PFSK-1 (cell line): ENCODE measurements at regions not wholly inside any gene's neighbourhood (a gene's known extent, or its start where the extent isn't known, plus 50 kb on each side); places are given as distances from the start of the nearest gene placed in this dataset.

Source experiments
- FOXP2 ChIP-seq: optimal IDR thresholded peaks from 2 replicates; pipeline ENCODE3; 2011; ENCODE audit warnings: borderline replicate concordance, control low read depth, inconsistent platforms; ENCODE audit not compliant: insufficient read depth; ENCODE audit errors: extremely low read length, extremely low read depth
- POLR2AphosphoS5 ChIP-seq: IDR thresholded peaks from 2 replicates; pipeline ENCODE4 v1.6.1; 2012; ENCODE audit warnings: low read depth, mild to moderate bottlenecking, control low read depth, low read length, moderate library complexity
- REST ChIP-seq, 2 experiments: IDR thresholded peaks; 2 replicates each; pipeline versions ENCODE4 v1.6.1 to v1.8.0; 2011 to 2012; ENCODE audit warnings: low read depth in 2 of 2, low read length in 2 of 2, control low read depth in 1 of 2, inconsistent platforms in 1 of 2, mild to moderate bottlenecking in 1 of 2, moderate library complexity in 1 of 2; ENCODE audit not compliant: insufficient read depth in 1 of 2
- SIN3A ChIP-seq: IDR thresholded peaks from 2 replicates; pipeline ENCODE4 v1.6.1; 2012; ENCODE audit warnings: mild to moderate bottlenecking, low read length, moderate library complexity, borderline replicate concordance; ENCODE audit not compliant: insufficient read depth
- TAF1 ChIP-seq: IDR thresholded peaks from 2 replicates; pipeline ENCODE4 v1.6.1; 2012; ENCODE audit warnings: low read length, control low read depth, borderline replicate concordance; ENCODE audit not compliant: insufficient read depth

- TF ChIP-seq FOXP2 (no peak), REST (IDR thresholded peaks at IDR 0.05; ENCODE audit: insufficient read depth in 1 of 2, low read depth in 2 of 2, low read length in 2 of 2) (no peak), TAF1 (no peak), SIN3A (no peak)
These were observed 221.2 kb upstream of the PELI2 start for GRCh38 chr14:55897031-55897430.

GRCh38 chr14:55898938-55899337 is 219.3 kb upstream of the PELI2 start:
- no peak for TF ChIP-seq FOXP2
- no peak for TF ChIP-seq SIN3A
- no peak for TF ChIP-seq REST (IDR thresholded peaks at IDR 0.05; ENCODE audit: insufficient read depth in 1 of 2, low read depth in 2 of 2, low read length in 2 of 2)
- TF ChIP-seq TAF1, result no peak
- no peak for TF ChIP-seq POLR2AphosphoS5

GRCh38 chr14:55899531-55899930 is 218.7 kb upstream of the PELI2 start:
- TF ChIP-seq REST (IDR thresholded peaks at IDR 0.05; ENCODE audit: insufficient read depth in 1 of 2, low read depth in 2 of 2, low read length in 2 of 2) (no peak), FOXP2 (no peak), TAF1 (no peak), SIN3A (no peak), POLR2AphosphoS5 (no peak)

GRCh38 chr14:55900749-55901148 is 217.5 kb upstream of the PELI2 start:
- no peak for TF ChIP-seq TAF1
- no peak for TF ChIP-seq POLR2AphosphoS5
- no peak for TF ChIP-seq FOXP2
- no peak for TF ChIP-seq SIN3A
- TF ChIP-seq REST (IDR thresholded peaks at IDR 0.05; ENCODE audit: insufficient read depth in 1 of 2, low read depth in 2 of 2, low read length in 2 of 2), result no peak

GRCh38 chr14:55901291-55901690 is 216.9 kb upstream of the PELI2 start:
- TF ChIP-seq FOXP2, result no peak
- no peak for TF ChIP-seq POLR2AphosphoS5
